Thymus (tissue), 11 donors: ENCODE measurements at regions not wholly inside any gene's neighbourhood (a gene's known extent, or its start where the extent isn't known, plus 50 kb on each side); places are given as distances from the start of the nearest gene placed in this dataset.
"Not testable (repeated sequence)": the region's sequence is repeated elsewhere in the genome, so short reads cannot be mapped to it uniquely, and the experiment has no call there.

Experiments
- DNase-seq, 9 donors: peaks; one replicate each; pipeline ENCODE4 v3.0.0-alpha.2; 2013; ENCODE audit warnings: low spot score in 9 of 9, low read depth in 6 of 9, missing footprints in 1 of 9
- H3K27ac ChIP-seq, 2 donors: one replicate each; pipeline ENCODE4 v1.5.1; 2013; ENCODE audit warnings: control low read depth in 1 of 2, low read depth in 1 of 2, low read length in 1 of 2, mild to moderate bottlenecking in 1 of 2, moderate library complexity in 1 of 2
- H3K27me3 ChIP-seq, 2 donors: one replicate each; pipeline ENCODE4 v1.5.1; 2013; ENCODE audit warnings: low read length in 1 of 2; ENCODE audit not compliant: control insufficient read depth in 2 of 2, insufficient read depth in 1 of 2
- H3K36me3 ChIP-seq, 2 donors: one replicate each; pipeline ENCODE4 v1.5.1; 2013; ENCODE audit warnings: low read length in 1 of 2, mild to moderate bottlenecking in 1 of 2, moderate library complexity in 1 of 2; ENCODE audit not compliant: control insufficient read depth in 2 of 2, insufficient read depth in 2 of 2
- H3K4me1 ChIP-seq, 2 donors: one replicate each; pipeline ENCODE4 v1.5.1; 2013; ENCODE audit warnings: low read length in 2 of 2; ENCODE audit not compliant: control insufficient read depth in 2 of 2, insufficient read depth in 2 of 2
- H3K4me3 ChIP-seq, 2 donors: one replicate each; pipeline ENCODE4 v1.5.1; 2013; ENCODE audit warnings: low read length in 2 of 2, control low read depth in 1 of 2, mild to moderate bottlenecking in 1 of 2
- H3K9me3 ChIP-seq, 2 donors: one replicate each; pipeline ENCODE4 v1.5.1; 2013; ENCODE audit warnings: low read length in 1 of 2, mild to moderate bottlenecking in 1 of 2; ENCODE audit not compliant: control insufficient read depth in 2 of 2, insufficient read depth in 1 of 2
- WGBS: extraction: QIAGEN DNeasy Blood & Tissue Kit; methylation state at CpG from one replicate; pipeline ENCODE4 v1.1.7; 2013; 5-methylcytosine and 5-hydroxymethylcytosine counted together
- donor health status: healthy.

DNA sequence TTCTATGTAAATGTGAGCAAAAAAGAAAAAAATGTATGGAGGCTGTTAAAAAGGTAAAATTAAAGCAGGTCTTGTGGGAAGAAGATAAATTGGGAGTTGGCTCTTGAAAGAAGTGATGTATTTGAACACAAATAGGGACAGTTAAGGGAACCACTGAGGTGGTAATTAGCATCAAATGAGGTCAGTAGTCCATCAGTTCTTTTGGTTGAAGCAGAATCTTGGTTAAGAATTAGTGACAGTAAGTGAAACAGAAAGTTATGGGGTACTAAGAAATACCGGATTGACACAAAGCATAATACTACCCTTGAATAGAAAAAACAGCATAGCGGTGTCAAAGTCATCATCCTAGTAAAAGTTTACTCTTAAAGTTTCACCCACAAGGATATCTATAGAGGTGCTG, 352.6 kb upstream of the VRK2 start:
- Histone ChIP-seq H3K27me3 (no peaks in the 10 kb centered on the region), H3K9me3 (no peaks in the 10 kb centered on the region), H3K27ac (peak overlapping the region in 1 of 2 donors; percentile 0), H3K4me3 (no peak overlapping the region), H3K4me1 (peaks cover 2 to 22% of the 10 kb centered on the region in 2 donors), H3K36me3 (peaks cover 3 to 14% of the 10 kb centered on the region in 2 donors)
- no peak for DNase-seq
- WGBS: 98% methylated on average over 2 of the region's 2 CpGs

DNA sequence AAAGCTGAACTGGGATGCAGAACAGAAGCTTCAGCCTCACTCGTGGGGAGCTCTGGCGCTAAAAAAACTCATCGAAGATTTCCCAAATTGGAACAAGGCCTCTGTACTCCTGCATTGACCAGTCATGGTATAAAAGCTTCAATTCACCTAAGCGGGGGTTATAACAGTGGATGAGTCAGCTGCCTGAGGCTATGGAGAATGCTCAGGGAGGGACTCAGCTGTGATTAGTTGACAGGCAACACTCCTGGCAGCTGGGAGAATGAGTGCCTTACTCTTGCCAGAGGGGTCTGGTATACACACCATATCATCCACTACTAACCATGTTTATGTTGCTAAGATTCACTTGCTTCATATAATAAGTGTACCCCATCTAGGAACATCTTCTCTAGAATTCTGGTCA, 350.6 kb upstream of the VRK2 start:
- peaks cover 6 to 32% of the 10 kb centered on the region in 2 donors for H3K4me1 ChIP-seq
- peak overlapping the region in 1 of 2 donors; percentile 95 for H3K27ac ChIP-seq
- 98% methylated on average over 4 of the region's 4 CpGs for WGBS
- H3K4me3 ChIP-seq: no peak overlapping the region
- H3K27me3 ChIP-seq: no peaks in the 10 kb centered on the region
- peaks cover 3 to 19% of the 10 kb centered on the region in 2 donors for H3K36me3 ChIP-seq
- H3K9me3 ChIP-seq: peaks cover 0 to 4% of the 10 kb centered on the region in 2 donors
- no peak for DNase-seq

- H3K27ac ChIP-seq: peak overlapping the region; percentile 55 to 95
- 53% methylated on average over 1 of the region's 1 CpG for WGBS
Measured at GRCh38 chr2:57698392-57698791, 348.2 kb upstream of the VRK2 start.

GRCh38 chr2:57698935-57699449, 347.6 kb upstream of the VRK2 start:
- 21% methylated on average over 2 of the region's 2 CpGs for WGBS
- peak overlapping the region; percentile 61 to 95 for H3K27ac ChIP-seq

More at GRCh38 chr2:57698392-57698791, 348.2 kb upstream of the VRK2 start:
- Histone ChIP-seq H3K4me3 (peak overlapping the region; percentile 60 to 62), H3K27me3 (no peaks in the 10 kb centered on the region), H3K4me1 (peaks cover 4 to 30% of the 10 kb centered on the region in 2 donors), H3K9me3 (peaks cover 0 to 4% of the 10 kb centered on the region in 2 donors), H3K36me3 (peaks cover 4 to 23% of the 10 kb centered on the region in 2 donors)
- peak in 2 of 9 donors; percentile 22 to 61 for DNase-seq

DNA sequence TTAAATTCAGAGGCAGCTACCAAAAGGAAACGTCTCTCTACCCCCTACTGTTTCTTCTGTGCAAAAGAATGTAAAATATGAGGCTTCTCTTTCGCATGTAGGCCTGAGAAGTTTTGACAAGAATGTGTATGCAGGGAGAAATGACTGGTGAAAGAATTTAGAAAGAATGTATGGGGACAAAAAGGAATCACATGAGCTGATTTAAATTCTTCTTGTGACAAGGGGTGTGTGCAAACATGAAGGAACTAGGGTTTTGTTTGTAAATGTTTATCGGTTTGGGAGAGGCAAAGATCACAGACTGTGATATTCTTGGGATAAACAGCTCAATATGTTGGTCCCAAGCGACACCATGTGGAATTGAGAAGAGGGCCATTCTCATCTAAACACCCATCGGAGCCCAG, 345.2 kb upstream of the VRK2 start:
- peaks cover 4 to 25% of the 10 kb centered on the region in 2 donors for H3K4me1 ChIP-seq
- H3K27me3 ChIP-seq: no peaks in the 10 kb centered on the region
- no peak overlapping the region for H3K4me3 ChIP-seq
- peaks cover 0 to 4% of the 10 kb centered on the region in 2 donors for H3K9me3 ChIP-seq
- no peak for DNase-seq
- WGBS: 93% methylated on average over 5 of the region's 5 CpGs
- H3K27ac ChIP-seq: no peak overlapping the region
- peaks cover 4 to 22% of the 10 kb centered on the region in 2 donors for H3K36me3 ChIP-seq

More at GRCh38 chr2:57698935-57699449, 347.6 kb upstream of the VRK2 start:
- H3K4me1 ChIP-seq: peaks cover 4 to 30% of the 10 kb centered on the region in 2 donors
- peak overlapping the region; percentile 60 to 62 for H3K4me3 ChIP-seq
- H3K27me3 ChIP-seq: no peaks in the 10 kb centered on the region
- DNase-seq: peak in 8 of 9 donors; percentile 59 to 92 (median 80)
- peaks cover 4 to 23% of the 10 kb centered on the region in 2 donors for H3K36me3 ChIP-seq
- H3K9me3 ChIP-seq: peaks cover 0 to 4% of the 10 kb centered on the region in 2 donors

DNA sequence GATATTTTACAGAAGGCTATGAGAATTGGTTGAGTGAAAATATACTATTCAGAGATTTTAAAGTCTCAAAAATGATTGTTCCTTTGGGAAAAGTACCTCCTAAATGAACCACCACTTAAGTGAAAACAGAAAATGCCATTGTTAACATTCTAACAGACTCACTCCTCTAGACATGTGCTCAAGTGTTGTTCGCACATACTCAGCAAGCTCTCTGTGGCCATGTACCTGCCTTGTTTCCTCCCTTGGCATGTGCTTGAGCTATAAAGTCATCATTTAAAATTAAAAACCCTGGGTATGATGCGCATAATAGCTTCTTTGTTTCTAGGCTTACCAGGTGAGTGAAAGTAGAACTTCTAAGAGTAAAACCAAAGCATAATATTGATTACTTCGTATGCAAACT, 343.2 kb upstream of the VRK2 start:
- no peak overlapping the region for H3K27ac ChIP-seq
- peaks cover 4 to 18% of the 10 kb centered on the region in 2 donors for H3K36me3 ChIP-seq
- 88% methylated on average over 3 of the region's 3 CpGs for WGBS
- no peak for DNase-seq
- H3K4me1 ChIP-seq: peaks cover 4 to 13% of the 10 kb centered on the region in 2 donors
- H3K9me3 ChIP-seq: peaks cover 0 to 4% of the 10 kb centered on the region in 2 donors
- no peak overlapping the region for H3K4me3 ChIP-seq
- H3K27me3 ChIP-seq: no peaks in the 10 kb centered on the region

DNA sequence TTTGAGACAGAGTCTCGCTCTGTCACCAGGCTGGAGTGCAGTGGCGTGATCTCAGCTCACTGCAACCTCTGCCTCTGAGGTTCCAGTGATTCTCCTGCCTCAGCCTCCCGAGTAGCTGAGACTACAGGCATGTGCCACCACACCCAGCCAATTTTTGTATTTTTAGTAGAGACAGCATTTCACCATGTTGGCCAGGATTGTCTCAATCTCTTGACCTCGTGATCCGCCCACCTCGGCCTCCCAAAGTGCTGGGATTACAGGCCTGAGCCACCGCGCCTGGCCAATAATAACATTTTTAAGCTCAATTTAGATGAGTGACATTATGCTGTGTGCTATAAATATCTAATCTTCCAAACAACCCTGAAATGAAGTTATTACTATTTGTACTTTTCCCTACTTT, 338.8 kb upstream of the VRK2 start:
- peaks cover 3 to 12% of the 10 kb centered on the region in 2 donors for H3K4me1 ChIP-seq
- H3K4me3 ChIP-seq, H3K9me3 ChIP-seq, DNase-seq, H3K27me3 ChIP-seq, H3K27ac ChIP-seq: not testable (repeated sequence)
- WGBS: 97% methylated on average over 8 of the region's 8 CpGs
- H3K36me3 ChIP-seq: peaks cover 0 to 17% of the 10 kb centered on the region in 2 donors

DNA sequence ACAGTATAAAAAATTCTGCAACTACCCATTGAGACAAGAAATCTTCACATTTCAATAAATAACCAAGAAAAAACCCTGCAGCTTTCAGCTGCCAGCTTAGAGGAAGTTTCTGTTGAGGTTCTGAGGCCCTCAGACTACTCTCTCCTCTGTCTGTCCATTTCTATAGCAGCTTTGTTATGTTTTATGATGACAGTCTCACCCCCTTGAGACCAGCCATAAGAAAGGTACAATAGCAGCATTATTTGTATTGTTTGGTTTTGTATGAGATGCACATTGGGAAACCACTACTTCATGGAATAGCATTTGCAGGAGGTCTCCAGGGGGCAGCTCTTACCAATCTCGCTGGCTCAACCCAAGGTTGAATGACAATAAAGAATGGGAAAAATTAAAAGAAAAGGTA, 334.6 kb upstream of the VRK2 start:
- no peaks in the 10 kb centered on the region for H3K9me3 ChIP-seq
- H3K36me3 ChIP-seq: peaks cover 0 to 8% of the 10 kb centered on the region in 2 donors
- H3K4me1 ChIP-seq: peaks cover 3 to 12% of the 10 kb centered on the region in 2 donors
- no peak for DNase-seq
- no peak overlapping the region for H3K4me3 ChIP-seq
- WGBS: 93% methylated on average over 1 of the region's 1 CpG
- H3K27ac ChIP-seq: peak overlapping the region in 1 of 2 donors; percentile 19
- H3K27me3 ChIP-seq: no peaks in the 10 kb centered on the region

GRCh38 chr2:57720728-57721627, 325.6 kb upstream of the VRK2 start:
- Histone ChIP-seq H3K36me3 (peaks cover 0 to 5% of the 10 kb centered on the region in 2 donors), H3K27ac (peak overlapping the region in 1 of 2 donors; percentile 58), H3K4me1 (peaks cover 0 to 14% of the 10 kb centered on the region in 2 donors), H3K4me3 (no peak overlapping the region), H3K27me3 (no peaks in the 10 kb centered on the region), H3K9me3 (no peaks in the 10 kb centered on the region)
- DNase-seq: peak; percentile 52 to 93 (median 83)
- WGBS: 31% methylated on average over 16 of the region's 16 CpGs
